GM04503 (cell line): ENCODE measurements at regions not wholly inside any gene's neighbourhood (a gene's known extent, or its start where the extent isn't known, plus 50 kb on each side); places are given as distances from the start of the nearest gene placed in this dataset.
"Not testable (repeated sequence)": the region's sequence is repeated elsewhere in the genome, so short reads cannot be mapped to it uniquely, and the experiment has no call there.

Experiments used
- DNase-seq: peaks from one replicate; pipeline ENCODE4 v3.0.0-alpha.2; 2012; ENCODE audit warnings: low read depth

DNA sequence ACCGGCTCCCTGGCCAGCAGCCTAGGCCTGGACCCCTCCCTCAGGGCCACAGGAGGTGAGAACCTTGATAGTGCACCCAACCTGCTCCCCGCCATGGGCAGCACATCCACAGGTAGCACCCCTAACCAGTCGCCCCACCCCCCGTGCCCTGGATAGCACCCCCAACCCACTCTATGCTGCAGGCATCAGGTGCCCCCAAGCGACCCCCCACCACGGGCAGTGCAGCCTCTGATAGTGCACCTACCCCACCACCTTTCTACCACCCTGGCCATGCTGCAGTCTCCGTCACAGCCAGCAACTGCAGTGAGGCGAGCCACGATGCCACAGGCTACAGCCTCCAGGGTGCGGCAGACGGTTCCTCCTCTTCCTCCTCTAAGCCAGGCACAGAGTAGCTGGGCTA lies 55.6 kb downstream of the SOWAHC start:
- DNase-seq, result no peak

DNA sequence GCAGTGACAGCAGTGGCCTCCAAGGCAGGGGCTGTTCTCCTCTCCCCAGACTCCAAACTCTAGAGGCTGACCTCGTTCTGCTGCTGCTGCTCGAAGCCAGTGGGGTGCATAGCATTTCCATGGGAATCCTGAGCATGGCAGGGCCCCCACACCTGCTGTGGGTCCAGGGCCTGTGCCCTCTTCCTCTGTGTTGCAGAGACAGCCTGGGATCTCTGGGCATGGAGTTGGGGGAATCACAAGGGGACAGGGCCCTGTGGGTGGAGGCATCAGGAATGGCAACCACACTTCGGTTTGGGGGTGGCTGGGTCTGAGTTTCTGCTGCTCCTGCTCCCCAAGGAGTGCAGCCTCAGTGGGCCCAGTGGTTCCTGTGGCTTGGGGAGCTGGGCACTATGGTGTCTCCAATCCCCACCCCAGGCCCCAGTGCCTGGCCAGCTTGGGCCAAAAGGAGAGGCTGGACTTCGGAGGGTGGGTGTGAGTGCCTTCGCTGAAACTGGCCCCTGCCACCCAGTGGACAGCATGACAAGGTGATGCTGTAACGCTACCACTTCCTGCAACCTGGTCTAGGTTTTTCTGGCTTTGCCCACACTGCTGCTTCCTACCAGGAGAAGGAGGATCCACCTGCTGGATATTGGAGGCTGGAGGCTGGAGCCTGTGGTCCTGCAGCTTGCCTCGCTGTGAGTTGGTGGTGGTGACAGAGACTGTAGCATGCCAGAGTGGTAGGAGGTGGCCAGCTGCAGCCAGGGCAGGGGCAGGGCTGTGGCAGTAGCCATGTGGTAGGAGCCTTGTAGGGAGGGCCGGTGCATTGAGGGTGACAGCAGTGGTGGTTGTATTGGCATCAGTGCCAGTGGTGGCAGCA lies 56.6 kb downstream of the SOWAHC start:
- no peak for DNase-seq

DNA sequence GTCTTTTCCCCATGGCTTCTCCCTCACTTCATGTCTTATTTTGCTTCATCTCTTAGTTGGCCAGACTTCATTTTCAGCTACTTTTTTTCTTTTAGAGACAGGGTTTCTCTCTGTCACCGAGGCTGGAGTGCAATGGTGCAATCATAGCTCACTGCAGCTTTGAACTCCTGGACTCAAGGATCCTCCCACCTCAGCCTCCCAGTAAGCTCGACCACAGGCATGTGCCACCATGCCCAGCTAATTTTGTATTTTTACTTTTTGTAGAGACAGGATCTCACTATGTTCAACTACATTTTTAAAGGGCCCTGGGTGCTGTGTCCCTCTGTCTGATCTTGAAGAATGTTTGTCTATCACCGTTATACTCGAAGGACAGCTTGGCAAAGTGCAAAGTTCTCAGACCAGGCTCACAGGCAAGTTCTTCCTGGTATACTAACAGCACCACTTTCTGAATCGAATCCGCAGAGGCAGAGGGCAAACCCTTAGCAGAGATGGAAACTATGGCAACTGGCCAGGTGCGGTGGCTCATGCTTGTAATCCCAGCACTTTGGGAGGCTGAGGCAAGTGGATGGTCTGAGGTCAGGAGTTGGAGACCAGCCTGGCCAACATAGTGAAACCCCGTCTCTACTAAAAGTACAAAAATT lies 60.9 kb downstream of the SOWAHC start:
- DNase-seq, result no peak

GRCh38 chr2:109675666-109676345 lies 61.6 kb downstream of the SOWAHC start:
- DNase-seq, result no peak

- DNase-seq, result no peak
These were observed 62.3 kb downstream of the SOWAHC start for GRCh38 chr2:109676346-109676902.

- DNase-seq, result not testable (repeated sequence)
These were observed 63.1 kb downstream of the SOWAHC start for GRCh38 chr2:109677121-109677731.

DNA sequence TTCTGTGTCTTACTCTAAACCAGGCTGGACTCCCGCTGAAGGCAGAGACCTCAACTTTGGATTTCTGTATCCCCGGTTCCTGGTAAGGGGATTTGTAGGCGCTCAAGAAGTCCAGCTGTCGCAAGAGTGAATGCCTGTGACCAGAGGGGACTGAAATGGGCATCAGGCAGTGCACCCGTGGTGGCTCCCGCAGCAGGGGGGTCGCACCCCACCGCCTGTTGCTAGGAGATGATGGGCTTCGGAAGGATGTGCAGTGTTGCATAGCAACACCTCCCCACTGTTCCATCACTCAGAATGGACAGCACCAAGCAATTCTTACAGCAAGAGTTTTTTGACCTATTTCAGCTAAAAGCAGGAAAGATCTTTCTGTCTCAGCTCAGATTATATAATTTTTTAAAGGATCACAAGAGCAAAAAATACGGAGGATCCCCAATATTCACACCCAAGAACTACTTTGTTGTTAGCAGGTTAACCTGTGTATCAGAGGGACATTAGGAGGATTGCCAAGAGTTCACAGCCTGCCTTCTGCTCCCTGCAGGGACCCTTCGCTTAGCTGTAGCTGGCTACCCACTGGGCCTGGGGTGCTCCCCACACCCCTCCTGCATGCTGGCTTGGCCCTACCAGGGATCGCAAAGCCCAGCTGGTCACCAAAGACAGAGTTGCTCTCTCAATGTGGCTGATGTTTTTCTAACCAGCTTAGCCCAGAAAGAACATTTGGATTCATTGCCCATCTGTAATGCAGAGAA lies 63.8 kb downstream of the SOWAHC start:
- no peak for DNase-seq

GRCh38 chr2:109678724-109679201 lies 64.6 kb downstream of the SOWAHC start:
- not testable (repeated sequence) for DNase-seq

- no peak for DNase-seq
These were observed 65.1 kb downstream of the SOWAHC start for GRCh38 chr2:109679225-109679624.

DNA sequence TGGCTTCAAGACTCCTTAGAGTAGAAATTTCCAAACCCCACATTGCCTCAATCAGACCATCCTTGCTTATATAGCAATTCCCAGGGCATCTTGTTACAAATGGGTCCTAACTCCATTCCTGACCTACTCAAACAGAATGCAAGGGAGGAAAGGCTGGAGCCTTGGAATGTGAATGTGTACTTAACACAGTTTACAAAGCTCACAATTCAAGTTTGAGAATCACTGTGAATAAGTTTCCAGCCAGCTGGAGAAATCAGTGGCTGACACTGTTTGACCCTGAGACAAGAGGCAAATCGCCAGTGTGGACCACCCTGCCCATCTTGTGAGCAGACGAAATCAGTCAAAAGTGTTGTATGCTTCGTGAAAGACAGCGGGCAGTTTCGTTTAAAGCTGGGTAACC lies 65.5 kb downstream of the SOWAHC start:
- DNase-seq, result no peak

- no peak for DNase-seq
These were observed 66.5 kb downstream of the SOWAHC start for GRCh38 chr2:109680523-109681297.

DNA sequence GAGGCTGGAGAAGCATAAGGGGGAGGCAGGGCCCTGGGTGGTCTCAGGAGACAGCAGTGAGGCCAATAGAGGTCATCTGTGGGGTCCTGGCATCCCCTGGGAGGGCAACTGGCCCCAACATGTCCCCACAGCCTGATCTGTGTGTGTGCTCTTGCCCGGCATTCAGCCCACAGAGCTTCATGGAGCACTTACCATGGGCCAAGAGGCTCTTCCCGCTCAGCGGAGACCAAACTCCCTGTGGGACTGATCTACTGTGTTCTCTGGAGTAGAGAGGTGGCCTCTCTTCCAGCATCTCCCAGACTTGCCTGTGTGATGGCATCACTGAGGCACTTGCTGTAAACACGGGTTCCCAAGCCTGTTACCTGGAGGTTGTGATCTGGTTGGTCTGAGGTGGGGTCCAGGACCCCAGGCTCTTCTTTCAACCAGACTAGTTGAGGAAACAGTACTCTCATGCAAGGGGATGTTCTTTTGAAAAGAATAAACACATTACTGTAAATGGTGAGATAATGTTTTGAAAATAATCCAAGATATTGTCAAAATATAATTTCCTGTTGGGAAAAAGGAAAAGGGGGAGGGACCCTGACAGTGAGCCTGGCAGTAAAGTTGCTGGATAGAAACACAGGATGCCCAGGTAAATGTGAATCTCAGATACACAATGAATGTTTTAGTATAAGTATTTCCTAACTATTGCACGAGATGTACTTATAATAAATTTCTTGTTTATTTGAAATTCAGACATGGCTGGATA lies 67.6 kb downstream of the SOWAHC start:
- no peak for DNase-seq

- no peak for DNase-seq
These were observed 69.3 kb downstream of the SOWAHC start for GRCh38 chr2:109683452-109683851.

DNA sequence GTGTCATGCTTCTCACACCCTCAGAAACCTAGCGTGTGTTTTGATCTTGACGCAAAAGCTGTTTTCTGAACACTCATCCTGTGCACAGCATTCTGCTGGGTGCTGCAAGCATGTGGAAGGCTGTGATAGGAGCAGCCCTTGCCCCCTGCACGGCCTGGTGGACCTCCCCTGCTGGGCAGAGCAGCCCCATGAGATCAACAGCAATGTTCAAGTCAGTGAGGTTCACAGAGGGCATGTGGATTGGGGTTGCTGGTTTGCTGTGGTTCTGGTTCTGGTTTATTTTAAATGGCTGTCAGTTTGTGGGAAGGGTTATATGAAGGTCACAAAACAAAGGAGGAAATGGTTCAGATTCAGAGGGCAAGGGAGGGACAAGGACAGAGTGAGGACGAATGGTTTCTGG lies 71.3 kb downstream of the SOWAHC start:
- no peak for DNase-seq

GRCh38 chr2:109686921-109687320 lies 72.8 kb downstream of the SOWAHC start:
- DNase-seq, result no peak

GRCh38 chr2:109689182-109689930 lies 75.2 kb downstream of the SOWAHC start:
- no peak for DNase-seq

DNA sequence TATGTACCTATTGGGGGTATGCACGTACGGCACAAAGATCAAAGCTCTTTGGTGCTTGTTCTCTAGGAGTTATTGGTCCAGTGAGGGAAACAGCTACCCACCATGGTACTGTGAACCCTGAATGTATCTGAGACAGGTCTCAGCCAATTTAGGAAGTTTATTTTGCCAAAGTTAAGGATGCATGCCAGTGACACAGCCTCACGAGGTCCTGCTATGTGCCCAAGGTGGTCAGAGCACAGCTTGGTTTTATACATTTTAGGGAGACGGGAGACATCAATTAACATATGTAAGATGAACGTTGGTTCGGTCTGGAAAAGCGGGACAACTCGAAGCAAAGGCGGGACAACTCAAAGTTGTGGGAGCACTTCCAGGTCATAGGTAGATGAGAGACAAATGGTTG lies 75.8 kb downstream of the SOWAHC start:
- DNase-seq, result no peak

GRCh38 chr2:109690457-109690821 lies 76.3 kb downstream of the SOWAHC start:
- DNase-seq, result no peak
